HG02840 (cell line): ENCODE measurements at regions not wholly inside any gene's neighbourhood (a gene's known extent, or its start where the extent isn't known, plus 50 kb on each side); places are given as distances from the start of the nearest gene placed in this dataset.
"Not testable (repeated sequence)": the region's sequence is repeated elsewhere in the genome, so short reads cannot be mapped to it uniquely, and the experiment has no call there.

Source experiments
- ATAC-seq: cut with Tn5 transposase; IDR thresholded peaks from one replicate; pipeline ENCODE4 v1.9.1; 2021; ENCODE audit warnings: mild to moderate bottlenecking, moderate library complexity, moderate number of reproducible peaks; ENCODE audit not compliant: unreplicated experiment, low FRiP score

- ATAC-seq, result no peak
Observed at GRCh38 chr15:81839387-81839786, 206.4 kb downstream of the MEX3B start.

GRCh38 chr15:81835731-81836130, 210.1 kb downstream of the MEX3B start:
- ATAC-seq, result no peak

- no peak for ATAC-seq
Observed at GRCh38 chr15:81830520-81830919, 215.3 kb downstream of the MEX3B start.

- ATAC-seq, result no peak
Observed at GRCh38 chr15:81829918-81830317, 215.9 kb downstream of the MEX3B start.

- no peak for ATAC-seq
Observed at GRCh38 chr15:81828135-81828534, 217.7 kb downstream of the MEX3B start.

GRCh38 chr15:81825136-81825535, 220.7 kb downstream of the MEX3B start:
- no peak for ATAC-seq

GRCh38 chr15:81822587-81822986, 223.2 kb downstream of the MEX3B start:
- ATAC-seq, result not testable (repeated sequence)

GRCh38 chr15:81819924-81820635, 225.7 kb downstream of the MEX3B start:
- ATAC-seq, result no peak

GRCh38 chr15:81814882-81815455, 230.8 kb downstream of the MEX3B start:
- no peak for ATAC-seq

- ATAC-seq, result no peak
Observed at GRCh38 chr15:81813215-81813614, 232.6 kb downstream of the MEX3B start.

GRCh38 chr15:81812456-81812855, 233.4 kb downstream of the MEX3B start:
- no peak for ATAC-seq

GRCh38 chr15:81811736-81812135, 234.1 kb downstream of the MEX3B start:
- ATAC-seq, result no peak

GRCh38 chr15:81809543-81809942, 236.3 kb downstream of the MEX3B start:
- ATAC-seq, result no peak

- ATAC-seq, result no peak
Observed at GRCh38 chr15:81807806-81808205, 238.0 kb downstream of the MEX3B start.

GRCh38 chr15:81807186-81807585, 238.6 kb downstream of the MEX3B start:
- no peak for ATAC-seq

- ATAC-seq, result no peak
Observed at GRCh38 chr15:81795899-81796298, 249.9 kb downstream of the MEX3B start.

- no peak for ATAC-seq
Observed at GRCh38 chr15:81792646-81793045, 253.2 kb downstream of the MEX3B start.

GRCh38 chr15:81791322-81791721, 254.5 kb downstream of the MEX3B start:
- ATAC-seq, result not testable (repeated sequence)

GRCh38 chr15:81789403-81789802, 256.4 kb downstream of the MEX3B start:
- ATAC-seq, result no peak

GRCh38 chr15:81786776-81787175, 259.0 kb downstream of the MEX3B start:
- no peak for ATAC-seq

- no peak for ATAC-seq
Observed at GRCh38 chr15:81785679-81786078, 260.1 kb downstream of the MEX3B start.

- ATAC-seq, result no peak
Observed at GRCh38 chr15:81785181-81785580, 260.6 kb downstream of the MEX3B start.
